DMS79 treated with DMSO at 0.1 percent for 48 hours (cell line): ENCODE measurements at regions not wholly inside any gene's neighbourhood (a gene's known extent, or its start where the extent isn't known, plus 50 kb on each side); places are given as distances from the start of the nearest gene placed in this dataset.

Experiments used
- DNase-seq: peaks from one replicate; lab custom pipeline; 2025; lab: John Stamatoyannopoulos, UW

DNA sequence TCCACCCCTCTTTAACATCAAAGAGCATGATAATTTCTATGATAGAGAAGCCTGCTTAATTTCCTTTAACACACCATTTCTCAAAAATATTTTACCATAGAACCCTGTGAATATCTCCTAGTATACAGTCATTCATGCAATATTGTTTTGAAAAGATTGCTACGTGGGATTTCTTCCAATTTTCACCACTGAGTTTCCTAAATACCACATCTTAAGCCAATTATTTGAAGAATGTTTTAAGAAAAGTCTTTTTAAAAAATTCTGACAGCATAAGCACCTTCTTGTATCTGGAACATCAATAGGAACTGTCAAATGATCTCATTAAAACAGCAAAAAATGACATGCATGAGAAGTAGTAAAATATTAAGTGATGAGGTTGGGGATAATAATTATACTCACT, 1126.7 kb downstream of the TUSC7 start:
- no peak for DNase-seq

DNA sequence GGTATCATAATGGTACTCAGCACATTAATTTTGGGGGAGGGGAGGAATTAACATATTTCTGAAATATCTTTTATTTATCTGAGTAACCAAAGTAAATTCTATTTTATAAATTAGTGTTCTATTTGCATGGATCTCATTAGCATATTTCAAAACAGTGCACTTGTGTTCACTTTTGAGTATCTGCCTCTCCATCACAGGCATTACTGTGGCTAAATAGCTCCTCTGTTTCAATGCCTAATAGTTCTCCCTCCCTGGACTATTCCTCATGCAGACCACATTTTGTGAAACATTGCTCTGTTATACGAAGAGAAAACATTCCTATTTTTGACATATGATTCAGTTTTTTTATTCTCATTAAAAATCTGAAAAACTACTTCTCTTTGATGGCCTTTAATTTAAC, 1127.8 kb downstream of the TUSC7 start:
- no peak for DNase-seq

DNA sequence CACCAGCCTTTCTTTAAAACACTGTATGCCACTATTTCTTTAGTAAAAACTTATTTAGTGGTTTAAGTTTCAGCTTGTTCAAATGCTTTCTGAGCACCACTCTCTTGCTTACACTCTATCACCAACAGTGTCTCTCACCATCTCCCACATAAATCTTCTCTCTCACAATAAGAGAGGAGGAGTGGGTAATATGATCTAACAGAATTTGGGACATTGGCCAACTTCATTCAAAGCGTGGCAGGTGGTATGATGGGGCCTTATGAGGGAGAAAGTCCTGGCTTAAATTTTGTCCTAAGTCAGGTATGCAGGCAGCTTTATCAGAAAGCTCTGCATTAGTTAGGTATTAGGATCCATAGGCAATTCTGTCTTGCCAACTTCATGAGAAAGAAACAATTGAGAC, 1132.5 kb downstream of the TUSC7 start:
- peak; percentile 76 for DNase-seq

DNA sequence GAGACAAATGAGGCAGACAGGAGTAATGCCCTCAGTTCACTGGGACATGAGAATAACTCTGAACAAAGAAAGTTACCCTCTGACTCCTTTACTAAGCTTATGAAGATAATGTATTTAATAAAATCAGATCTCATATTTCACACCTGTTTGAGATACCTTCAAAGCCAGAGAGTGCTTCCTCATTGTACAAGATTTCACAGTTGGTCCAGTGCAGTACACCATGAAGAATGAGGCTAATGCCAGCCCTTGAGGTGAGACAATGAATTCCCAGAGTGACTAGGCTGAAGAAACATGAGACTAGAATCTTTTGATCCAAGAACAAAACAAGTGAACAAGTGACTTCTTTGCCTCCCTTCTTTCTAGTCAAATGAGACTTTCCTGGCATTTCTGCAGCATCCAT, 1133.8 kb downstream of the TUSC7 start:
- peak; percentile 70 for DNase-seq

DNA sequence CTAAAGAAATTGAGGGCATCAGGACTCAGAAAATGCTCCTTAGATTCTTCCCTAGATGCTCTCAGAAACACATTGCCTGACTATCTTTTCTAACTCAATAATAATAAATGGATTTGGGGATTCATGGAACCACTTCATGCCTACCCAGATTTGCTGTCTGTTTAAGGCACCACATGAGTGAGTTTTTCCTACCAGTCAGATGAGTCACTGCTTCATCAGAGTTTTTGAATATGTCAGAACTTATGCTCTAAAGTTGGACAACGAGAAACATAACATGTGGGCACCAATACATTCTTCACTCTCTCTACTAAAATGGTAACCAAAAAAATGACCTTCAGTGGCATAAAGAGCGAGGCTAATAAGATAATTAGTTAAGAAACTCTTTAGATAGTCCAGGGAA, 1135.1 kb downstream of the TUSC7 start:
- DNase-seq = no peak

DNA sequence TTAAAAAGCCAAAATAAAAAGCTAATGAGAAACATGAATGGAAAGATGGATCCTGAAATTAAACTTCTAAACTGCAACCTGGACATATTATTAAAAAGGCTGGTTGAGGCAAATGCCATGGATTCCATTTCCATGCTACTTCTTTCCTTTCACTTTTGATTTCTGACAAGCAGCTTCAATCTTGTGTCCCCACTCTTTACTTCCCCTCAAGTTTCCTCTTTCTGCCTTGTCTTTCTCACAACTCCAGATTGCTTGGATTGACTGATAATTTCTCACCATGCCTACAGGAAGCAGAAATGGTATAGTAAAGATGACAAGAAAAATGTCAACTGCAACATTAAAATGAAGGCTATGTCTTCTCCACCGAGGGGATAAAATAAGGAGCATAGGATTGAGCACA, 1136.7 kb downstream of the TUSC7 start:
- DNase-seq = no peak

DNA sequence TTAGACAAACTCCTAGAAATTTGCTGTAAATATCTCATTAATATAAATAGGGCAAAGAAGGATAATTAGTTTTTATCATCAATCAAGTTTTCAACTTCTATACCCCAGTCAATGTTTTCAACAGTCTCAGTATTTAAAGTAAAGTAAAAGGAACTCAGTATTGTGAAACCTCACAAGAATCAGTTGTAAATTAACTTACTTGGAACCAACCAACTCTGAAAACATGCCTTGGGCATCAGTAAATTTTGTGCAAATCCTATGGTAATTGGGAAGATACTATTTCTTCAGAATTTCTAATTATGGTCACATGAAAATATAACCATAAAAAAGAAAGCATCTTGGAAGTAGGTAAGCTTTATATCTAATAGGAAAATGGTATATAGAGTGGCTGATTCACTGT, 1139.0 kb downstream of the TUSC7 start:
- DNase-seq = no peak

DNA sequence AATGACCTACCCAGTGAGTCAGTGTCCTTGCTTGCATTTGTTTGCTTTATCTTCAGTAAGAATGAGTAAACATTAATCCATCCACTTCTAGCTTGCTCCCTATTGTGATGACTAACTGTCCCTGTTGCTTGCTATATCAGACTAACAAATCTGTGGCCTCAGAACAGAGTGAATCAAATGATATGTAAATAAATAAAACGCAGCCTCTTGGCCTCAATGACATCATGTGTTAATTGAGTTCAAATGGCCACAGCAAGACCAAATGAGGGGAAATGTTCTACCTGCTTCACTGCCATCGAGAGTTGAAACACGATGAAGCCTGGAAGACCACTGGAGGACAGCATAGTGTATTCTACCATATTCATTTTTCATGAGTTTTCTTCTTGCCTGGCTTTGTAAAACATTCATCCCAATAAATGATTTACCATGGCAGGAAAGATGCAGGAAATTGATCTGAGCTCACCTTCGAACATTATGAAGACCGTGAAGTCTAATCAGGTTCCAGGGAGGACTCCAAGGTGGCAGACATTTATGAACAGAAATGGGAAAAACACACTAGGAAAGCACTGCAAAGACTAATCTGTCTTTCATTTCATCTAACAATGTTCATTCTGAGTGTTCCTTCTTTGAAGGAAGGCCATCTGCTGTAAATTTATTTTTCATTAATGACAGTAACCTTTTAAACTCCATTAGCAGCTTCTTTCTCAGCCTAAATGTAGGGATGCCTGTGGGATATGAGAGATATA, 1144.5 kb downstream of the TUSC7 start:
- DNase-seq = peak; percentile 27

DNA sequence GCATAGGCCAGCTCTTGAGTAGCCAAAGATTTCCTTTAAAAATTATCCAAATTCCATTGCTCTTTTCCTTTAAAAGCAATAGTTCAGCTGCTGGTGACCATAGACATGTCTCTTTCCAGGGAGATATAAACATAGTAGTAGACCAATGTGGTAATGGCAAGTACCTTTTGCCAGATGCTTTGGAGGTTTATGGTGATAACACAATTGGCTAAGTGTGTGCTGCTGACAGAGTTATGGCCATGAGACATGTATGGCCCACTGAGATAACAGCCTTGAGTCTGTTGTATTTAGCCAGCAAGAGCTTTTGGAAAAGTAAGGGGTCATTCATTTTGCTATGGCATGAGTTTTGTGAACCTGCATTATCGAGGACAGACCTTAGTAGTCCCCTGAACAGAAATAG, 1146.8 kb downstream of the TUSC7 start:
- DNase-seq = no peak

DNA sequence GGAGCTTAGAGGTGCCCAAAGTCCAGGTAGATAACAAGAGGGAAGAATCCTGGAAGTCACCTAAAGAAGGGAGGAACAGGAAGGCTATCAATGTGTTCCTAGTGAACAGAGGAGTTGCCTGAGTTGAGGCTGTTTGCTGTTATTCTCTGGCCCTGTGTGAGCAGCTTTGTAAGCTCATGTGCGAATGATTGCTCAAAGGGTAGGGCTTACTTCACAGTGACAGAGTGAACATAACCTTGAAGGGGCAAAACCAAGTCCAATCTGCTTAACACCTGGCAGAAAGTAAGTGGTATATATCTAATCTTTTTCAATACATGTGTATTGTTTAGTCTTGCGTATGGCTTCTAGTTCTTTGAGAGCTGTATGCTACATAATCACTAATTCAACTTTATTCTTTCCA, 1153.6 kb downstream of the TUSC7 start:
- DNase-seq = no peak

DNA sequence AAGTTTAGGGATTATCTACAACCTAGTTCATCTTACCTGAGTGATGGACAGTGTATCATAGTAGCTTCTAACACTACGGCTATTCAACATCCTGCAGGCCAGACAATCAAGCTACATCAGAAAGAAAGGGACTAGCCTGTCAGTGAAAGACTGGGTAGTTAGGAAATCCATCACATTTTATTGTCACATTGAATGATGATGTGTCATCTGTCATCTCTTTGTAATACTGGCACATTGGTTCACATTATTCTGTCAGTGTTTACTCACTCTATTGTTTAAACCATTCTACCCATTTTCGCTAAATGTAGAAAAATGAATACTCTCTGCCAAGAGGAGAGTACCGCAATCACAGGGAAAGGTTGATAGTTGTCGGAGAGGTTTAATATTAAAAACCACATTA, 1155.8 kb downstream of the TUSC7 start:
- DNase-seq = no peak

DNA sequence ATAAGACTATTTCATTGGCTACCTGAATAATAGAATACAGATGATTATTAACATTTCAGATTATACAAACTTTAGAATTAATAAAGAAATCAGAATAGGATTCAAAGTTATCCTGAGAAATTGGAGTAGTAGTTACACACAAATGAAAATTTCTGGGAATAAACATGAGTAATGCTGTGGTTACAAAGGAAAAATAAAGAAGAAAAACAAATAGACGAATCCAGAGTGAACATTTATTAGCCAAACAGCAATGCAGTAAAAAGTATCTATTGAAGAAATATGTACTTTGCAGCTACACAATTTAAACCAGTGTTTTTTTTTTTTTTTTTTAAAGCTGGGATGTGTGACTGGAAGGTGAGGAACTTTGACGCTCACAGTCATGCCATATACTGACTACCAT, 1159.2 kb downstream of the TUSC7 start:
- no peak for DNase-seq

DNA sequence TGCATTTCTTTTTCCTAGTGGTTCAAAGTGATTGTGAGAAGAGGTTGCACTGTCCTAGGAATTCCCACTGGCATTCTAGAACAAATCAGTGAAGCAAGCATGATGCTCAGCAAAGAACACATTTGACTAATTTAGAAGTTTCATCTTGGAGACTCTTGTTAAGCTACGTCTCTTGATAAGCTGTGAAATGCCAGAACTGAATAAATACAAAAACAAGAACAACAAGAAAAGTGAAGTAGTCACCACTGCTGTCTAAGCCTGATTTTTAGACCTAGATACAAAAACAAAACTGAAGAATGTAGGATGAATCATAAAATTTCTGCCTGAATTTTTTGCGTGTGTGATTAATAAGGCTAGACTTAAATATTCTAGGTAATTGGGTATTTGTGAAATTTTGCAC, 1162.4 kb downstream of the TUSC7 start:
- DNase-seq = peak; percentile 36

DNA sequence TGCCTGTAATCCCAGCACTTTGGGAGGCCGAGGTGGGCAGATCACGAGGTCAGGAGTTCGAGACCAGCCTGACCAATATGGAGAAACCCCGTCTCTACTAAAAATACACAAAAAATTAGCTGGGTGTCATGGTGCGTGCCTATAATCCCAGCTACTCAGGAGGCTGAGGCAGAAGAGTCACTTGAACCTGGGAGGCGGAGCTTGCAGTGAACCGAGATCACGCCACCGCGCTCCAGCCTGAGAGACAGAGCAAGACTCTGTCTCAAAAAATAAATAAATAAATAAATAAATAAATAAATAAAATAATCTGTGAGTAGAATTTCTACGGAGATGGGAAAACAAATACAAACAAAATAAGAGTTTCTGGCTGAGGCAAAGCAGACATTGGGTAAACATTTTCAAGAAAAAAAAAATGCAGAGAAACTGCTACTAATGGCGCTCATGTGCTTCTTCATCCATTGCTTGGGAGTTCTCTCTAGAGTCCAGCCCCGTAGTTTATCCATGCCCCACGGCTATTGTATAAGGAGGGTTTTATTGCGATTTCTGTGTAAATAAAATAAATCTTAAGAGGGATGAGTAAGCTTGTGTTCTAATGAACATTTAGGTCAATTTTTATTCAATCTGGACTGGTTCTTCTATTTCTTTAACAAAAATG, 1161.9 kb downstream of the IGSF11 start:
- peak; percentile 98 for DNase-seq

DNA sequence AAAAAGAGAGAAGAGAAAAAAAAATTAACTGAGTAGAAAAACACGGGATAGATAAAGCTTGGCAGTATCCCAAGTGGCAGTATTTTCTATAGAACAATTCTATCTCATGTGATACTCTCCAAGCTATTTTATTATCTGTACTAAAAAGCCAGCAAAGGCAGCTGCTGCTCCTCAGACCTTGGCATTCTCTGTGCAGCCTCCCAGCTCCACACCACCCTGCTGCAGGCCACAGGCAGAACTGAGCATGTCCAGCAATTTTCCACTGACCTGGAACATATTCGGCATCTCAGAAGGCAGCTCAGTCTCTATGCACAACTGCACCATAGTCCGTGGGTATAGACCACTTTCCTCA, 1161.4 kb downstream of the IGSF11 start:
- DNase-seq = peak; percentile 98

DNA sequence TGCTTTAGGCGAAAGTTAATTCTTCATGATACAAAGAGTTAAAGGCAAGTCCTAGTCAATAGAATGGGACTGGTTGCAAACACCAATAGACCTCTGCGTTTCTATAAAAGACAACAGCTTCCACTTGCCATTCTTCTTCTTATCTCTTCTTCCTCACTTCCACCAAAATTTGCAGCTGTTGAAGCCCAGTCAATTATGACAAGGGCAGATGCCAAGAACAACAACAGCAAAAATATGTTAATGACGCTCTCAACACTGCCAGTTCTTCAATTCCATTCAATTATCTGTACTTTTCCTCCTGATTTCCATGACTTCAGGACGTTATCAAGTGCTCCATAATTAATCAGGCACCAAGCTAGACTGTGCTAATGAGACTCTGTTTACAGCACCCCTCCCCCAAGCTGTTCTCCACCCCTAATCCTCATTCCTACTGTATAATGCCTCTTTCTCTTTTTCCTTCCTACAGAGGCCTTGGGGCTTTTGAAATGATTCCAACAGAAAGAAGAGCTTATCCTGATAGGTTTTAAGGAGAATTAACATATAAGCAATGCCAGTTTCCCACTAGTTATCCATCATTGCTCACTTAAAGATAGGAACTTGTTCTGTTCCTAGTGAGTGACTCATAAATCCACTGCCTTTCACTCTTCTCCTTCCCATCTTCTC, 1160.5 kb downstream of the IGSF11 start:
- peak; percentile 46 for DNase-seq

DNA sequence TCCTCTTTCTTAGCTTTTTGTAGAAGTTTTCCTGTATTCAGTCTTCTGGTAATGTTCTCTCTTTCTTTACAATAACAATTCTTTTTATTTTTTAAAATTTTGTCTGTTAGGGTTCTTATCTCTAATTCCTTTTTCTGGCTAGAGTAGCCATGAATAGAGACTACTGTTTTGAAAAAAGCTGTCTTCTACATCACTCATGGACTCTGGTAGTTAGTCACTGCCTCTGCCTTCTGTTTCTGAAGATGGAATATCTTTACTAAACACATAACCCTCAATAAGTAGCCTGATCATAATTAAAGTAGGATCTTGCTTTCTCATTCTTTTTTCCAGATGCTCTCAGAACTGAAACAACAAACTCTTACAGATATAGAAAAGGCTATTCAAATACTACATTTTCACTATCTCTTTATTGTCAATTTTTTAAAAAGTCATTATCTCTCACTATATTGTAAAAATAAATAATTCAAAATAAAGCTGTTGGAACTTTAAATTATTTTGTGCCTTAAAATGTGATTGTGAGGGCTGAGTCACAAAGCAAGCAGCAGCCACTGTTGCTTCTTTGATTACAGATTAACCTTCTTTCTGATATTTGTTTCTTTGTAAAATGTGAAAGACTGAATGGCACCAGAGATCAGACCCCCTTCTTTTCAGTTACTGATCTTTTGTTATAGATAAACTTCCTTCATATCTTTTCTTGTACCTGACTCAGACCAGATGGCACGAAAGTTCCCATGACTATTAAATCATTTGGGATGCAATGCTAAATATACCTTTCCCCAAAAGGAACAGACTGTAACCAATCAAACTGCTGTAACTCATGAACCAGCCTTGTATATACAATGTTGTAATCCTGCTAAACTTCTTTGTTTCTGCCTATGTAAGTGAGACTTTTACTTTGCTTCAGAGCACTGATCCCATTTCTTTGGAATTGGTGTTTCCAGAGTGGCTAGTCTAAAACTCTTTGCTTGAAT, 1159.5 kb downstream of the IGSF11 start:
- DNase-seq = no peak

DNA sequence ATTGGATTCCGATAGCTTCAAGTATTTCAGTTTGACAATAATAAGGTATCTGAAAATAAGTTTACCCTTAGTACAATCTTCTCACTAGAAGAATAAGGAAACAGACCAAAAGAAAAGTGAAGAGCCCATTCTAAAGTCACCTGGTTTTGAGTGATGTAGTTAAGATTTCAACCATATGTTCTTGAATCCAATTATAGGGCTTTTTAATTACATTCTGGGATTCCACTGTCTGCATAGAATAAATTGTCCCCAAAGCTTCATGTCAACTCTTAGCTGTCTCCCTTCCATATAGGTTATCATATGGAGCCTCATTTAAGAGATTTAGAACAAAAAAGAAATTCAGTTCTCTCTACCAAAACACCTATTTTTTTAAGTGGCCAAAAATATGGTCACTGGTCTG, 1158.8 kb downstream of the IGSF11 start:
- no peak for DNase-seq

DNA sequence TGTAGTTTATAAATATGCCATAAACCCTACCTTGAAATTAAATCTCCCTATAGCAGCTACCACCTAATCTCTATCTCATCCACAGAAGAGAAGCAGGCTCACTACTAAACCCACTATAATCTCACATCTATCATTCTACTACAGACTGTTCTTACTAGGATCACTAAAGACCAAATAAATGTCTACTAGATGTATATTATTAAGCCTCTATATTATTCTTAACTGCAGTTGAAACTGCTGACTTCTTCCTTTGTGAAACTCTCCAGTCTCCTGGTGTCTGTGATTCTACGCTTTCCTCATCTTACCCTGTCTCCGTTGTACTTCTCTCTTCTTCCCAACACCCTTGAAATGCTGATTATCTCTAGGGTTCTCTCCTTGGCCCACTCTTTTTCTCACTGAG, 1154.0 kb downstream of the IGSF11 start:
- DNase-seq = no peak

DNA sequence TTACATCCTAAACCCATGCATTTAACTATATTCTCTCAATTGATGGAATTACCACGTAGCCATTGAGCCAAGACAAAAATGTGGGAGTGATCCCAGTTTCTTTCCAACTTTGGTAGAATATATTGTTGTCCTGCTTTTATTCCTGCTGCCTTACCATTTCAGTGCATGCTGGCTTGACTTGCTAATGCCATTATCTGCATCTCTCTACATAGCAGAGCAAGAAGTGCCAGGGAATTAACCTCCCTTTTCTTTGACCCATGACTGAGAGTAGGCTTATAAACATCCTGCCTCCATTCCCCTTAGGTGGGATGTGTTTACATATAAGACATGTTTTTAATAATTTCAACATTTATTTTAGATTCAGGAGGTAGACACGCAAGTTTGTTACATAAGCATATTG, 1153.4 kb downstream of the IGSF11 start:
- no peak for DNase-seq

DNA sequence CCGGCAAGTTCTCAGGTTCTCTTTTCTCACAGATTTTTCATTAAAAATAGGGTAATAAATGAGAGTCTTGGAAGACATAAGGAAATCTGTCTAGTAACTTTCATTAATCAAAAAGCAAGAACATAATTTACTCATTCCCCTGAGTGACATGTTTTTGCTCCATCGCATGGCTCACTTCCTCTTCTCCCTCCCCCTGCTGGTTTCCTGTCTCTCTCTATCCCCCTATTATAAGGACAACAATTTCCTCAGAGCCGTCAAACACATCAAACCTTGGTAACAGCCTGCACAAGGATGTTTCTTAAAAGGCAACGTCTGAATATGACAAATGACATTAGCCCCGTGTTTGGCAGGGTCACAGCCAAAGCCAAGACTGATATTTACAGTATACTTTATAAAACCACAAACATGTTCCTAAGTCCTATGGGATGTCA, 1149.6 kb downstream of the IGSF11 start:
- DNase-seq = peak; percentile 27

DNA sequence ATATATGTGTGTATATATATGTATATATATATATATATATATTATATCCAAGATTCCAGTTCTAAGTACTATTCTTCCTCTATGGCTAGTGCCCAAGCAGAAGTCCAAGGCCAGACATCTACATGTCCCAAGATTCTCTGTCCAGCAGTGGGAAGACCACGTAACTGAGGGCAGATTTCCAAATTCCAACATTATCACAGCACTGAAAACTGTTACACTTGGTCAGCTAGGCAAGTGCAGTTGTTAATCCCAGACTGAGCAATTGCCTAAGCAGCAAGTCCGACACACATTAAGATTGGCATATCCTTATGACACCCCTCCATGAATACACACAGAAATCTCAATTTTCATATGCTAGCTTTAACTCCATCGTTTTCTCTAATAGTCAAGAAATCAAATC, 1148.5 kb downstream of the IGSF11 start:
- DNase-seq = no peak
